DND-41 (cell line): ENCODE measurements at regions not wholly inside any gene's neighbourhood (a gene's known extent, or its start where the extent isn't known, plus 50 kb on each side); places are given as distances from the start of the nearest gene placed in this dataset.

Source experiments
- ATAC-seq: fragments of 200-7000 bp; cut with Tn5 transposase; 3 replicates; pipeline ENCODE4 v1.9.1; 2021; ENCODE audit warnings: low read depth; ENCODE audit not compliant: insufficient read depth
- DNase-seq: peaks from one replicate; pipeline ENCODE4 v3.0.0-alpha.2; 2020
- H2AFZ ChIP-seq: 2 replicates; pipeline ENCODE4 v1.6.0; 2012; ENCODE audit warnings: low read depth, low read length
- H3K27ac ChIP-seq: 2 replicates; pipeline ENCODE4 v1.5.1; 2012; ENCODE audit warnings: low read length, inconsistent platforms
- H3K27me3 ChIP-seq: fragments of 200-600 bp; sonication (generic); 2 replicates; pipeline ENCODE4 v1.6.0; 2012; ENCODE audit warnings: low read length, mild to moderate bottlenecking, inconsistent platforms; ENCODE audit not compliant: insufficient read depth, poor library complexity
- H3K36me3 ChIP-seq: 2 replicates; pipeline ENCODE4 v1.5.1; 2012; ENCODE audit warnings: low read length, inconsistent platforms; ENCODE audit not compliant: insufficient read depth
- H3K4me1 ChIP-seq: 2 replicates; pipeline ENCODE4 v1.5.1; 2012; ENCODE audit warnings: mild to moderate bottlenecking, low read length; ENCODE audit not compliant: insufficient read depth
- H3K4me2 ChIP-seq: 2 replicates; pipeline ENCODE4 v1.6.0; 2012; ENCODE audit warnings: mild to moderate bottlenecking, moderate library complexity, low read length, inconsistent platforms; ENCODE audit not compliant: insufficient read depth
- H3K4me3 ChIP-seq, 2 experiments: fragments of 200-600 bp in 1 of 2; shearing (Covaris generic) in 1 of 2; 2 replicates each; pipeline ENCODE4 v1.5.1; 2012 to 2016; ENCODE audit warnings: inconsistent platforms in 2 of 2, low read length in 2 of 2, mild to moderate bottlenecking in 2 of 2, low read depth in 1 of 2, moderate library complexity in 1 of 2
- H3K79me2 ChIP-seq: 2 replicates; pipeline ENCODE4 v1.6.0; 2012; ENCODE audit warnings: low read length, inconsistent platforms; ENCODE audit not compliant: insufficient read depth
- H3K9ac ChIP-seq: 2 replicates; pipeline ENCODE4 v1.6.0; 2012; ENCODE audit warnings: low read depth, mild to moderate bottlenecking, inconsistent platforms, low read length, moderate library complexity
- H3K9me3 ChIP-seq: 2 replicates; pipeline ENCODE4 v1.5.1; 2012; ENCODE audit warnings: low read length, moderate library complexity, mild to moderate bottlenecking, inconsistent platforms; ENCODE audit not compliant: insufficient read depth, severe bottlenecking
- H4K20me1 ChIP-seq: 2 replicates; pipeline ENCODE4 v1.6.0; 2012; ENCODE audit warnings: low read length; ENCODE audit not compliant: insufficient read depth
- CTCF ChIP-seq: IDR thresholded peaks from 2 replicates; pipeline ENCODE4 v1.5.1; 2012; ENCODE audit warnings: borderline replicate concordance, low read length, moderate library complexity, mild to moderate bottlenecking; ENCODE audit not compliant: poor library complexity, severe bottlenecking; ENCODE audit errors: extremely low read depth
- EZH2 ChIP-seq: IDR thresholded peaks from 3 replicates; pipeline ENCODE4 v1.6.1; 2012; ENCODE audit warnings: borderline replicate concordance, low read depth, mild to moderate bottlenecking, moderate library complexity, low read length, inconsistent platforms; ENCODE audit not compliant: severe bottlenecking

- Histone ChIP-seq H3K4me1 (peaks cover 34% of the 10 kb centered on the region), H3K4me2 (no peak overlapping the region)
Observed at GRCh38 chr7:50153995-50154394, 60.9 kb upstream of the ZPBP start.

DNA sequence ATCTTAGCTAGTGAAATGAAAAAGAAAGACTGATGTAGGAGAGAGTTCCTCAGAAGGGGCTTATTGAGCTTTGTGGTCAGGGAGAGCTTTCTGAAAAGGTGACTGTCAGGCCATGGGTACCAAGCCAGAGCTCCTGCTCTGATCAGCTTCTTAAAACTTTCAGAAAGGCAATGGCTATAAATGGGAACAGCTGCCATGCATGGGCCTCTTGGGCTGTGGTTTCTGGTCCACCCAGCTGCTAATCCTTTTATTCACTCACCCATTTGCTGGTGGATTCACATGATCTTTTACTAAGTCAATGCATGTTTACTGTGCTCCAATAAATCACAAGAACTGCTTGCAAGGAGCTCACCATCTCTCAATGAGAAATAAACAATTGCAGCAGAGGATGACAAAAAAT lies 60.1 kb upstream of the ZPBP start:
- Histone ChIP-seq H4K20me1 (no peaks in the 10 kb centered on the region), H3K4me1 (peaks cover 42% of the 10 kb centered on the region), H3K4me2 (no peak overlapping the region), H3K79me2 (no peaks in the 10 kb centered on the region), H3K27ac (no peak overlapping the region), H3K9ac (no peak overlapping the region), H3K9me3 (no peaks in the 10 kb centered on the region), H3K27me3 (no peaks in the 10 kb centered on the region), H2AFZ (no peak overlapping the region), H3K4me3 (no peak overlapping the region), H3K36me3 (no peaks in the 10 kb centered on the region)
- no peak for TF ChIP-seq EZH2
- TF ChIP-seq CTCF = no peak
- ATAC-seq (peak; percentile 30; the same call in 1 of the 3 replicates), DNase-seq (peak; percentile 28)

More at GRCh38 chr7:50153995-50154394, 60.9 kb upstream of the ZPBP start:
- Histone ChIP-seq H3K27me3 (no peaks in the 10 kb centered on the region), H4K20me1 (no peaks in the 10 kb centered on the region), H2AFZ (no peak overlapping the region), H3K27ac (no peak overlapping the region), H3K9me3 (no peaks in the 10 kb centered on the region), H3K9ac (no peak overlapping the region), H3K79me2 (no peaks in the 10 kb centered on the region), H3K4me3 (no peak overlapping the region), H3K36me3 (no peaks in the 10 kb centered on the region)
- no peak for DNase-seq
- no peak for TF ChIP-seq CTCF
- no peak for TF ChIP-seq EZH2
- ATAC-seq = no peak

DNA sequence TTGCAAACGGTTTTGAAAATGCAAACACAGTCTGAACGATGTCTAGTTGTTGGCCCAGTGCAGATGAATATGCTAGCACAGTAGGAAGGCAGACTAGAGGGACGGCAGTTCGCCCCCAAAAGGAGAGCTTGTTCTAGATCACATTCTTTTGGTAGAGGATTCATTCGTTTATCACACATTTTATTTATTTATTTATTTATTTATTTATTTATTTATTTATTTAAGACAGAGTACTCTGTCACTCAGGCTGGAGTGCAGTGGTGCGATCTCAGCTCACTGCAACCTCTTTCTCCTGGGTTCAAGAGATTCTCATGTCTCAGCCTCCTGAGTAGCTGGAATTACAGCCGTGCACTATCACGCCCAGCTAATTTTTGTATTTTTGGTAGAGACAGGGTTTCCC lies 59.4 kb upstream of the ZPBP start:
- H3K9me3 ChIP-seq = no peaks in the 10 kb centered on the region
- H3K27me3 ChIP-seq = no peaks in the 10 kb centered on the region
- H3K4me3 ChIP-seq = no peak overlapping the region
- H3K4me2 ChIP-seq = no peak overlapping the region
- ATAC-seq (no peak), DNase-seq (no peak)
- peaks cover 49% of the 10 kb centered on the region for H3K4me1 ChIP-seq
- H3K36me3 ChIP-seq = no peaks in the 10 kb centered on the region
- H3K9ac ChIP-seq = no peak overlapping the region
- TF ChIP-seq EZH2 = no peak
- TF ChIP-seq CTCF = no peak
- H3K27ac ChIP-seq = no peak overlapping the region
- H2AFZ ChIP-seq = no peak overlapping the region
- no peaks in the 10 kb centered on the region for H4K20me1 ChIP-seq
- no peaks in the 10 kb centered on the region for H3K79me2 ChIP-seq

DNA sequence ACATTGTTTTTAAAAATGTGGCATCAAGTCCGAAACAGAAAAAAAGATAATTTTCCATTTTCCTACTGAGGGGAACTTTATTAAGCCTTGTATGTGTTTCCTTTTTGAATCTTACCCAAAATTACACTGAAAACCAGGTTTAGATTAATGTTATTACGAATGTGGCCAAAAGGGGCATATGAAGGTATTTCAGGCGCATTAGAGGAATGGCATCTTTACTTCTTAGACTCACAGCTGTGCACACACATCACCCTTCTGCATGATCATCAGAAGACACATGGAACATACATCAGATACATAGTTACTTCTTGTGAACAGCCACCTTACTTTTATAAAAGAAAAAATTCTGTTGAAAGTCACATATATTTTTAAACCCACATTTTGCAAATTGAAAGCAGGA lies 58.6 kb upstream of the ZPBP start:
- H3K79me2 ChIP-seq = no peaks in the 10 kb centered on the region
- no peak for DNase-seq
- no peaks in the 10 kb centered on the region for H3K36me3 ChIP-seq
- no peak overlapping the region for H3K4me3 ChIP-seq
- no peak overlapping the region for H3K27ac ChIP-seq
- no peaks in the 10 kb centered on the region for H3K27me3 ChIP-seq
- no peak overlapping the region for H3K4me2 ChIP-seq
- no peak for ATAC-seq
- TF ChIP-seq EZH2 = no peak
- TF ChIP-seq CTCF = no peak
- no peak overlapping the region for H2AFZ ChIP-seq
- H3K4me1 ChIP-seq = peaks cover 52% of the 10 kb centered on the region
- H3K9ac ChIP-seq = no peak overlapping the region
- H4K20me1 ChIP-seq = no peaks in the 10 kb centered on the region
- no peaks in the 10 kb centered on the region for H3K9me3 ChIP-seq
